Right renal pelvis (tissue), 4 donors: ENCODE measurements at regions not wholly inside any gene's neighbourhood (a gene's known extent, or its start where the extent isn't known, plus 50 kb on each side); places are given as distances from the start of the nearest gene placed in this dataset.
A peak's percentile ranks its signal among the peaks of the same experiment; 100 is the strongest.

Experiments used
- DNase-seq, 4 donors: peaks; one replicate each; pipeline ENCODE4 v3.0.0-alpha.2; 2013; ENCODE audit warnings: low read depth in 4 of 4, low spot score in 3 of 4, missing footprints in 1 of 4

- no peak for DNase-seq
These were observed 268.0 kb downstream of the CYP26B1 start for GRCh38 chr2:71879509-71880184.

GRCh38 chr2:71878626-71879508 lies 268.8 kb downstream of the CYP26B1 start:
- DNase-seq: no peak

- DNase-seq: no peak
These were observed 270.0 kb downstream of the CYP26B1 start for GRCh38 chr2:71877636-71878035.

GRCh38 chr2:71876542-71877451 lies 270.9 kb downstream of the CYP26B1 start:
- DNase-seq: no peak

GRCh38 chr2:71872466-71873051 lies 275.1 kb downstream of the CYP26B1 start:
- no peak for DNase-seq

- DNase-seq: no peak
These were observed 282.2 kb downstream of the CYP26B1 start for GRCh38 chr2:71865391-71865965.

GRCh38 chr2:71864085-71864484 lies 283.6 kb downstream of the CYP26B1 start:
- no peak for DNase-seq

GRCh38 chr2:71863396-71863795 lies 284.3 kb downstream of the CYP26B1 start:
- no peak for DNase-seq

GRCh38 chr2:71862921-71863320 lies 284.7 kb downstream of the CYP26B1 start:
- no peak for DNase-seq

- no peak for DNase-seq
These were observed 286.2 kb downstream of the CYP26B1 start for GRCh38 chr2:71861186-71862160.

GRCh38 chr2:71860381-71860926 lies 287.2 kb downstream of the CYP26B1 start:
- DNase-seq: no peak

- no peak for DNase-seq
These were observed 288.3 kb downstream of the CYP26B1 start for GRCh38 chr2:71859211-71859847.

- DNase-seq: no peak
These were observed 289.6 kb downstream of the CYP26B1 start for GRCh38 chr2:71858071-71858470.

- DNase-seq: no peak
These were observed 290.0 kb downstream of the CYP26B1 start for GRCh38 chr2:71857636-71858035.

- DNase-seq: peak in 2 of 4 donors; percentile 10 to 11
These were observed 290.7 kb downstream of the CYP26B1 start for GRCh38 chr2:71856773-71857525.

- no peak for DNase-seq
These were observed 293.8 kb downstream of the CYP26B1 start for GRCh38 chr2:71853858-71854257.

GRCh38 chr2:71852141-71852711 lies 295.4 kb downstream of the CYP26B1 start:
- DNase-seq: peak; percentile 42 to 56 (median 52)
